GM21447 (cell line): ENCODE measurements at regions not wholly inside any gene's neighbourhood (a gene's known extent, or its start where the extent isn't known, plus 50 kb on each side); places are given as distances from the start of the nearest gene placed in this dataset.

ENCODE experiments used
- ATAC-seq: cut with Tn5 transposase; IDR thresholded peaks from one replicate; pipeline ENCODE4 v1.9.1; 2021; ENCODE audit not compliant: unreplicated experiment

DNA sequence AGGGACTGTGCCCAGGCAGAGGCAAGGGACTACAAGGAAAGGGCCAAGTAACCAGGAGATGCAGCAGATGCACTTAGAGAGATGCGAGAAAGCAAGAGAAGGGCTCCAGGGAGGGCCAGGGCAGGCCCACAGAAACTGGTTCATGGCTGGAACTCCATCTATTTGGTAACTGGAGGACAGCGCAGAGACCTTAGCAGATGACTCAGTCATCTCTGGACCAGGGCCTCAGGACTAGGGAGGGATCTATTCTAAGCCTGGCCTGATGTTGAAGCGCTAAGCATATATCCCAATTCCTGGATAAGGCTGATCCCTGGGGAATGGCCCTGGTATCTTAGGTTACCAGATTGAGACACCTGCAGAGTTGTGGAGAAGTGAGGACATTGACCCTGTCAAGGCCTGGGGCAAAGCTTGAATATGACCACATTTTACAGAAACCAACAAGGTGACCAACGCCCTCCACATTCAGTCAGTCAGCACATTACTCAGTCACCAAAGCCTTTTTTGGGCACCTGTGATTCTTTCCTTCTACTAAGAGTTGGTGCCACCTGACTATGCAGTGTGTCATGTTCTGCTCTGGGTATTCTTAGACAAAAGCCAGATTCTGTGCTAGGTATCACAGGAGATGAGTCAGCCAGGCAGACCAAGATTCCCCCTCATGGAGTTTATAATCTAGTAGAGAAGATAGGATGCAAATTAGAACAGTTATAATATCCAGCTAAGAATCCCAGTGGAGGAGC lies 68.4 kb upstream of the SLCO3A1 start:
- ATAC-seq = no peak

DNA sequence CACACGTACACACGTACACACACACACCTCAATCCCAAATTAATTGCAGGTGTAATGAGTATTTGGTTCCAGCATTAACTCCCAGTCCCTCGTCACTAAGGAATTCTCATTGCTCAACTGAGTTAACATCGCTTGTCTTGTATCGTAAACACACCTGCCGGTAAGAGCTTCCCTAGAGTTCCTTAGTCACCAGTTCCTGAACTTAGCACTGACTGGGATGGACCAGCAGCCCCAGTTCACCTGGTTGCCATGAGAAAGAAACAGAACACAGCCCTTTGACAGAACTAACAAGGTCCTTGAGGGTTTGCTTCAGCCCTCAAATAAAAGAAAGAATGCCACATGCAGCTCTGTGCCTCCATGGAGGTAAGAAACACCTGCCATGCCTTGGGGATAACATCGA lies 66.3 kb upstream of the SLCO3A1 start:
- ATAC-seq = no peak

GRCh38 chr15:91789136-91789535 lies 64.4 kb upstream of the SLCO3A1 start:
- ATAC-seq = no peak

DNA sequence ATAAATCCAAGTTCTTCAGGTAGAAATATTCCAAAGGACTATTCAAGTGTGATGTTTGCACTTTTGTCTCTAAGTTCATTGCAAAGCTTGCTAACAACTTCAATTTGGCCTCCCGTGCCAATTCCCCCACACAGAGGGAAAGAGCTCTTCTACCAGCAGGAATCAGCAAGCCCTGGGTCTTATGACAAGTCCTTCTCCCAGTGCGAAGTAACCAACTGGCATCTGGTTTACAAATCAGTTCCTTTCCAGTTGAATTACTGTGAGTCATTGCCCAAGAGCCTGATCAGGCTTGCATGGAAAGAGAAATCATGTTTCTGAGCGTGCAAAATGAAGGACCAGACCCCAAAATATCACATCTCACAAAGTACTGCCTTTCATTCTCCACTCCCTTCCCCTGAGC lies 62.7 kb upstream of the SLCO3A1 start:
- no peak for ATAC-seq

GRCh38 chr15:91793771-91794170 lies 59.7 kb upstream of the SLCO3A1 start:
- ATAC-seq = no peak

DNA sequence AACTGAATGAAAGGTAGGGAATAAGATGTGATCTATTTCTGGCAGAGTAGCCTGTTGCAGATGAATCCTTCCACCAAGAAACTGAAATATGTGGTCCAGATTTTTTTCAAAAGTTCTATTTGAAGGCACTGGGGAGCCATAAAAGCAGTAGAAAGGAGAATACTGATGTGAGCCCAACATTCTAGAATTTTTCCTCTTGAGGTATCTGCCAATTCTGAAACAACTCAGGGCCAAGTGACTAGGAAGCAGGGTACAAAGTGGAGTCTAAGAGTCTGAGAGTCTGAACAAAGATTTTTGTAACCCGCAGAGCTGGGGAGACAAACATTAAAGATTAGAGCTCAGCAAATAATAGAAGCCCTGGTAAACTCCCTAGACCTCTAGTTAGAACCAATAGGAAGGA lies 58.3 kb upstream of the SLCO3A1 start:
- ATAC-seq = no peak

DNA sequence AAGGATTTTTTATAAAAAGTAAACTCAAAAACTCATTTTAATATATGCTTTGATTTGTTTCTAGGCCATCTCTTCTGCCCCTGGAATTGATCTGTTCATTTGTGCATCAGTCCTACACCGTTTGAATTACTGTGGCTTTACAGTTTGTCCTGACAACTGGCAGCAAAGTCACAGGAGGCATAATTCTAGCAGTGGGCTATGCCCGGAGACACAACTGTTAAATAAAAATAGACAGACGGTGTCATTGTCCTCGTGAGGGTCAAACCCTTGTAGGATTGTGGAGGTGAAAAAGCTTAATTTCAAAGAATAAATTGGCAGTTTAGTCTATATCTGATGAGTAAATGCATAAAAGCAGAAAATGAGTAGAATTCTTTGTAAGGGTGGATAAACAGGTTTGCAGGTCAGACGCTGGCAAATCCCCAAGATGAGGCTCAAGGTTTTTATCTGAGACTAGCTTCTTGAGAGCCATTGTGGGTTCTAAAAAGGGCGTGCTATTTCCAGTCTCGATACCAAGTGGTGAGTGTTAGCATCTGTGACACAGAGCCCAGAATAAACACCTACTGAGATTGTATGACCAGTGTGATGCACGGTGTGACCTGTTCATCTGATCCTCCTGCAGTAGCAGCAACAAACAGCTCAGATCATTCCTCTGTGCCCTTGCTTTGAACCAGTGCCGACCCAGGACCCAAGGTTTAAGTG lies 51.5 kb upstream of the SLCO3A1 start:
- ATAC-seq = no peak

DNA sequence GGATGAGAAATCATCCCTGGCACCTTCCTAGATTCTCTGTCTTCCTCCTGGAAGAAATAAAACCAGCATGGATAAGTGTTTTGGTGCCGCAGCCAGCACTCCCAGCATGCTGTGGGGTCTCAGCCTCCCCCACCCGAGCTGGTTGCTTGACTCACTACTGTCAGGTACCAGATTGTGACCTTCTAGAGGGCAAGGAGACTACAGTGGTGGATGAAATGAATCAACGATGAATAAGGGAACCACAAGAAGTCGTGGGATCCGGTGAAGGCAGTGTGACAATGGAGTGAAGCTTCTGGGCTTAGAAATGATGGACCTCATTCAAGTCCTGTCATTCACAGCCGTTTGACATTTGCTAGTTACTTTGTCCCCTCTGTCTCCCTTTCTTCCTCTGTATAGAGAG lies 50.2 kb upstream of the SLCO3A1 start:
- ATAC-seq = no peak
